Neural progenitor cell (in vitro differentiated cells): ENCODE measurements at regions not wholly inside any gene's neighbourhood (a gene's known extent, or its start where the extent isn't known, plus 50 kb on each side); places are given as distances from the start of the nearest gene placed in this dataset.

ENCODE experiments used
- EZH2 ChIP-seq: fragments of 200-600 bp; sonication (generic); IDR thresholded peaks from 2 replicates; pipeline ENCODE4 v1.6.1; 2017; ENCODE audit warnings: antibody characterized with exemption, mild to moderate bottlenecking, moderate library complexity
- TF ChIP-seq, protein P1 (sequence below): fragments of 200-600 bp; sonication (generic); IDR thresholded peaks from 2 replicates; pipeline ENCODE4 v1.5.1; 2017; ENCODE audit warnings: antibody characterized with exemption, mild to moderate bottlenecking

DNA sequence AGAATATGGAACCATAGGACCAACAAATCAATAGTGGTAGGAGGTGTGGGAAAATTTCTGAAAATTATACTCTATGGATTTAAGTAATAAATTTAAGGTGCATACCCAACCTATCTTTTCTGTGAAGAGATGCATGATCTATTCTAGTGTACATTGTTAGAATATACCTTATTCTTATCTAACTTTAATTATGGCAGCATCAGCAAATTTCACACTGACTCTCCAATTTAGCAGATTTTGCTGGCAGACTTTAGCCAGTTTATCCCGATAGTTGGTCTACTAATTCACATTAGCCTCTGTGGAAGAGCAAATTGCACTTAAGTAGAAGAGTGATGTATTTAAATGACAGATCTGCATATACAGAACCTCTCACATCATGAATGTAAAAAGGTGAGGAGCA is 400.0 kb downstream of the PLA2G4A start:
- TF ChIP-seq, protein P1, sequence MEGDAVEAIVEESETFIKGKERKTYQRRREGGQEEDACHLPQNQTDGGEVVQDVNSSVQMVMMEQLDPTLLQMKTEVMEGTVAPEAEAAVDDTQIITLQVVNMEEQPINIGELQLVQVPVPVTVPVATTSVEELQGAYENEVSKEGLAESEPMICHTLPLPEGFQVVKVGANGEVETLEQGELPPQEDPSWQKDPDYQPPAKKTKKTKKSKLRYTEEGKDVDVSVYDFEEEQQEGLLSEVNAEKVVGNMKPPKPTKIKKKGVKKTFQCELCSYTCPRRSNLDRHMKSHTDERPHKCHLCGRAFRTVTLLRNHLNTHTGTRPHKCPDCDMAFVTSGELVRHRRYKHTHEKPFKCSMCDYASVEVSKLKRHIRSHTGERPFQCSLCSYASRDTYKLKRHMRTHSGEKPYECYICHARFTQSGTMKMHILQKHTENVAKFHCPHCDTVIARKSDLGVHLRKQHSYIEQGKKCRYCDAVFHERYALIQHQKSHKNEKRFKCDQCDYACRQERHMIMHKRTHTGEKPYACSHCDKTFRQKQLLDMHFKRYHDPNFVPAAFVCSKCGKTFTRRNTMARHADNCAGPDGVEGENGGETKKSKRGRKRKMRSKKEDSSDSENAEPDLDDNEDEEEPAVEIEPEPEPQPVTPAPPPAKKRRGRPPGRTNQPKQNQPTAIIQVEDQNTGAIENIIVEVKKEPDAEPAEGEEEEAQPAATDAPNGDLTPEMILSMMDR = no peak
- no peak for TF ChIP-seq EZH2
